Activated naive CD8-positive, alpha-beta T cell treated with anti-CD3 and anti-CD28 coated beads, Interleukin-2, amount 10 ng/mL, durations not matched to agents 7 days and 5 days (primary cell): ENCODE measurements at regions not wholly inside any gene's neighbourhood (a gene's known extent, or its start where the extent isn't known, plus 50 kb on each side); places are given as distances from the start of the nearest gene placed in this dataset.
"Not testable (repeated sequence)": the region's sequence is repeated elsewhere in the genome, so short reads cannot be mapped to it uniquely, and the experiment has no call there.

Experiments used
- ATAC-seq: fragments of 150-1000 bp; cut with Tn5 transposase; one replicate; pipeline ENCODE4 v1.10.0; 2021; ENCODE audit warnings: low read depth, moderate library complexity
- POLR2A ChIA-PET: fragments of 350-600 bp; sonication (Branson Sonifier 250); formaldehyde crosslinking; loops from one replicate; lab custom pipeline; 2021; ENCODE audit warnings: antibody characterized with exemption; lab: Charles Lee
- DNase-seq: peaks from one replicate; pipeline ENCODE4 v3.0.0; 2021
- H3K27ac Mint-ChIP-seq: one replicate; pipeline ENCODE4 v1.8.0; 2022; ENCODE audit warnings: mild to moderate bottlenecking, mixed read lengths
- H3K27me3 Mint-ChIP-seq: one replicate; pipeline ENCODE4 v1.8.0; 2022; ENCODE audit warnings: mild to moderate bottlenecking, moderate library complexity, mixed read lengths
- H3K36me3 Mint-ChIP-seq: one replicate; pipeline ENCODE4 v1.8.0; 2021; ENCODE audit warnings: mild to moderate bottlenecking, mixed read lengths
- H3K4me1 Mint-ChIP-seq: one replicate; pipeline ENCODE4 v1.8.0; 2021; ENCODE audit warnings: mixed read lengths
- H3K4me3 Mint-ChIP-seq: one replicate; pipeline ENCODE4 v1.8.0; 2022; ENCODE audit warnings: mild to moderate bottlenecking, moderate library complexity, mixed read lengths
- H3K9me3 Mint-ChIP-seq: one replicate; pipeline ENCODE4 v1.8.0; 2021; ENCODE audit warnings: mixed read lengths

- Mint-ChIP-seq H3K4me1 (no peaks in the 10 kb centered on the region), H3K4me3 (no peak overlapping the region), H3K36me3 (no peaks in the 10 kb centered on the region), H3K27me3 (no peaks in the 10 kb centered on the region), H3K9me3 (peaks cover 5% of the 10 kb centered on the region), H3K27ac (no peak overlapping the region)
- POLR2A ChIA-PET = no interaction called here
- ATAC-seq = no peak
- no peak for DNase-seq
Measured at GRCh38 chr14:83924259-83924658, 1605.7 kb upstream of the FLRT2 start.

DNA sequence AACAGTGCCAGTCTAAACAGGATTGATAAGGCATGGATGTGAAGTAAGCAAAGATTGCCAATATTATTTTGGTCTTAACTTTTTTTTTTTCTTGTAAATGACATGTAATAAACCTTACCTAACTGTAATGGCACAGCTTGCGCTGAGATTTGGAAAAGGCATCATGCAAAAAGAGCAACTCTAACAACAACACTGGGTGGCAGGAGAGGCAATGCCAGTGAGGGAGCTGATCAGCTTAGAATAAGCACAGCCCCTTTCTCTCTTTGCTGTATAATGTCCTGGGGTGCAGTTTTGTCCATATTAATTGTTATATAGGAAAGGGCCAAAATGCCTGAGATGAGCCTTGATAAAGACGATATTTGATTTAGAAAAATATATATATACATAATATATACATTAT is 1589.7 kb upstream of the FLRT2 start:
- Mint-ChIP-seq H3K27ac (no peak overlapping the region), H3K36me3 (no peaks in the 10 kb centered on the region), H3K4me1 (no peaks in the 10 kb centered on the region), H3K27me3 (no peaks in the 10 kb centered on the region), H3K9me3 (peaks cover 6% of the 10 kb centered on the region), H3K4me3 (no peak overlapping the region)
- no peak for DNase-seq
- POLR2A ChIA-PET = no interaction called here
- ATAC-seq = no peak

DNA sequence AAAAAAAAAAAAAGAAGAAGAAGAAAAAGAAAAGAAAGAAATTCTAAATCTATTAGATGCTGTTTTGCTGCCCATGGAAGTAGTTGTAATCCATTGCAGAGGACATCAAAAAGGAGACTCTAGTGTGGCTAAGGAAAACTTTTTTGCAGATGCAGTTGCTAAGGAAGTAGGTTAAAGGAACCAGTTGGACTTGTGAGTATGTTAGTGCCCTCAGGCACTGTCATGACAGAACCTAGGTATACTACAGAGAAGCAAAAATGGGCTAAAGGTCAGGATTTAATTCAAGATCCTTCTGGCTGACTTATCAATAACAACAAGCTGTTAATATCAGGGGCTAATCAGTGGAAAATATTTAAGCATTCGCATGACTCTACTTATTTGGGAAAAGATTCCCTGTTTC is 1571.6 kb upstream of the FLRT2 start:
- ATAC-seq (no peak), DNase-seq (no peak)
- Mint-ChIP-seq H3K4me1 (no peaks in the 10 kb centered on the region), H3K27me3 (no peaks in the 10 kb centered on the region), H3K27ac (no peak overlapping the region), H3K36me3 (no peaks in the 10 kb centered on the region), H3K4me3 (no peak overlapping the region), H3K9me3 (peaks cover 2% of the 10 kb centered on the region)
- POLR2A ChIA-PET = no interaction called here

DNA sequence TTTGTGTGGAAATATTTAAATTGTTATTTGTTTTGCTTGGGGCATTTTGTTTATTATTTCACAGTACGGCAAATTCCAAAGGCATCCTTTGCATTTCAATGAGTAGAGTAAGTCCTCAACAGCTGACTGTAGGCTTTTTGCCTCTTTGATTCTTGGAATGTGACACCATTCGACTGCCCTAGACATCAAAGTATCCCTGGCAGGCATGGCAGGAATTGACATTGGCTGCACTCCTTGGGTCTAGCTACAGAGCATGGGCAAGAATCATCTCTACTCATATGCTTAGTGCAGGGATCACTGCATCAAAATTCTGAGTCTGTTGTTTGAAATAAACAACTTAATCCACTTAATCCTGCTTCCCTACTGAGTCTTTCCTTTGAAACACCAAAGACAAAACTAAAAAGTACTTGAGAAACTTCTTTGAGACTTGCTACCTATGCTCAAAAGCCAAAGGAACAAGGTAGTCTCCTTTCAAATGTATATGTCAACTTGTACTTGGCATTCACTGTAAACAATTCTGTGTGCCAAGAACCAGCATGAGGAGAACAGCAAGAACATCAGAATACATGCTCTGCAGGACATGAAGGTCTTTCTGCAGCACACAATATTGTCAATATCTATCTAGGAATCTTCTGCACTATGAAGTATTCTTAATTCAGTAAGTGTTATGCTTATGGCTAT is 1569.0 kb upstream of the FLRT2 start:
- Mint-ChIP-seq H3K27ac (no peak overlapping the region), H3K27me3 (no peaks in the 10 kb centered on the region)

GRCh38 chr14:83969998-83970397 is 1559.9 kb upstream of the FLRT2 start:
- Mint-ChIP-seq H3K4me1 (no peaks in the 10 kb centered on the region), H3K36me3 (no peaks in the 10 kb centered on the region), H3K4me3 (no peak overlapping the region), H3K9me3 (peaks cover 5% of the 10 kb centered on the region), H3K27ac (no peak overlapping the region), H3K27me3 (no peaks in the 10 kb centered on the region)
- ATAC-seq (no peak), DNase-seq (no peak)
- POLR2A ChIA-PET = no interaction called here

More for the DNA sequence above, 1569.0 kb upstream of the FLRT2 start:
- POLR2A ChIA-PET = no interaction called here
- no peaks in the 10 kb centered on the region for H3K4me1 Mint-ChIP-seq
- no peak overlapping the region for H3K4me3 Mint-ChIP-seq
- peaks cover 5% of the 10 kb centered on the region for H3K9me3 Mint-ChIP-seq
- H3K36me3 Mint-ChIP-seq = no peaks in the 10 kb centered on the region
- ATAC-seq (no peak), DNase-seq (no peak)

DNA sequence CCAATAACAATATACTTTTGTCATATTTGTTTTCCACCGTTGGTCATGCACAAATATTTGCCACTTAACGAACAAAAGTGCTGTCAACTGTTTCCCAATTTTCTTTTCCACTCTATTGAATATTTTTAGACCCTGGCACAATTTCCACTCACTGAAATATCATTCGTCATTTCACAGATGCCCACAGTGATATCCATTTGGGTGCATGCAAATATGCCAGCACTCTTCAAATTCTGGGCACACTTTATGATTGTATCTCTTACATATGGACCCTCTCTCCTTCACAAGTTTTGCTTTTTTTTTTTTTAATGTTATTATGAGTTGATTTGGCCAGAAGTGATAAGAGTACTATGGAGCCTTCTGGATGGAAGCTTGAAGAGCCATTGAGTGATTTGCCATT is 1557.3 kb upstream of the FLRT2 start:
- POLR2A ChIA-PET = no interaction called here
- DNase-seq (no peak), ATAC-seq (no peak)
- Mint-ChIP-seq H3K27me3 (no peaks in the 10 kb centered on the region), H3K4me1 (no peaks in the 10 kb centered on the region), H3K4me3 (no peak overlapping the region), H3K9me3 (peaks cover 8% of the 10 kb centered on the region), H3K36me3 (no peaks in the 10 kb centered on the region), H3K27ac (no peak overlapping the region)

GRCh38 chr14:83974647-83975163 is 1555.2 kb upstream of the FLRT2 start:
- no peak overlapping the region for H3K4me3 Mint-ChIP-seq
- no peak for DNase-seq
- no peaks in the 10 kb centered on the region for H3K27me3 Mint-ChIP-seq
- H3K27ac Mint-ChIP-seq = no peak overlapping the region
- POLR2A ChIA-PET = no interaction called here
- H3K4me1 Mint-ChIP-seq = no peaks in the 10 kb centered on the region
- H3K9me3 Mint-ChIP-seq = peaks cover 8% of the 10 kb centered on the region
- H3K36me3 Mint-ChIP-seq = no peaks in the 10 kb centered on the region
- no peak for ATAC-seq

GRCh38 chr14:83975435-83975834 is 1554.5 kb upstream of the FLRT2 start:
- H3K27ac Mint-ChIP-seq = no peak overlapping the region
- no peak for ATAC-seq
- no peaks in the 10 kb centered on the region for H3K36me3 Mint-ChIP-seq
- POLR2A ChIA-PET = no interaction called here
- H3K27me3 Mint-ChIP-seq = no peaks in the 10 kb centered on the region
- no peak for DNase-seq
- no peak overlapping the region for H3K4me3 Mint-ChIP-seq
- peaks cover 8% of the 10 kb centered on the region for H3K9me3 Mint-ChIP-seq
- no peaks in the 10 kb centered on the region for H3K4me1 Mint-ChIP-seq

DNA sequence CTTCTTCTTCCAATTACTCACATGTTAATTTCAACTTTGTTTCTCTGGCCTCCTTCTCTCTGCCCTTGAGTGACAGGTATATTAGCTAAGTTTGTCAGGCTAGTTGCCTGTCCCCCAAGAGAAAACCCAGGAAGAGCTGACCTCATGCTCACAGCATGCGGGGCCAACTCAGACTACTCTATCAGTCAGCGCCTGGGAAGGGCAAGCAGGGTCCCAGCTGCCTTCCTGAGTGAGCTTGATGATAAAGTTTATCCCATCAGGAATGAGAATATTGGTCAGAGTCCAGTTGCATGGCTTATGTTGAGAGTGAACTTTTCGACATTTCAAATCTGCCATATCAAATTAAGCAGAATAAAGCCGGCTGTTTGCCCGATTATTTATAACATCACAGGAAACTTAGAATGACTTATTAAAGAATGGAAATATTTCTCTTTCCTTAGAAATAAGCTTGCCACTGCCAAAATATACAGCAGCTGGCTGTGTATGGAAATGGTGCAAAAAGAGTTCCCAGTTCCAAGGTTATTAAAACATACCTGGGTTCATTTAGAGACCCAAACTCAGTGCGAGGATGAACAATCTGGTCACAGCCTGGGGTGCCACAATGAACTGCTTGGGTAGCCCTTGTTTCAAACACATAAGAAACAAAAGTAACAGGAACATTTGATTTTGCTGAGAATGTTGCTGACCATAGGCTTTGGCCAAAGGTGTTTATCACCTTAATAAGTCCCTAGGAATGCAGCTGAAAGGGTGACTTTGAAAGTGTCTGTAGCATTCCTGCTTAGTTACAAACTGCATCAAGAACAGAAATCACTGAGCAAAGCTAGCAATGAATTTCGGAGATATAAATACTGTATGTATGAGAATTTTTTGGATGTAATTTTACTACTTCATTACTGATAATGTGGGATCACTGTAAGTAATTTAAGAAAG is 1553.8 kb upstream of the FLRT2 start:
- Mint-ChIP-seq H3K9me3 (peaks cover 5% of the 10 kb centered on the region), H3K27ac (no peak overlapping the region), H3K4me1 (no peaks in the 10 kb centered on the region), H3K4me3 (no peak overlapping the region), H3K36me3 (no peaks in the 10 kb centered on the region), H3K27me3 (no peaks in the 10 kb centered on the region)
- POLR2A ChIA-PET = no interaction called here
- ATAC-seq (no peak), DNase-seq (no peak)

DNA sequence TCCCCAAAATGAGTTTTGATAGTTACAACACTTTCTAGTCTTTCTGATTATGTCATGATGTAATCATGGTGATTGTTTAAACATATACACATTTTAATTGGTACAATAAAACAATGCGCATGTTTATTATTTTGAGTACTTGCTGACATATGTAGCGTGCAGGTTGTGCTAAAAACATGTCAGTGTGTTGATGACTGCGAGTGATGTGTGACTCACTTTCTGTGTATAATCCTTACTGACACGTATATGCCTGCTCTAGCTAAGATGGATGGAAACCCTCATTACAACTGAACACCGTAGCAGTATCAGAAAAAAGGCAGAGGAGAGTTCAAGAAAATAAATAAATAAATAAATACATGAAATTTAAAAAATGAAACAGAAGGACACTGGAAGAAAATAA is 1552.4 kb upstream of the FLRT2 start:
- H3K27ac Mint-ChIP-seq = no peak overlapping the region
- H3K9me3 Mint-ChIP-seq = peaks cover 5% of the 10 kb centered on the region
- ATAC-seq (no peak), DNase-seq (no peak)
- POLR2A ChIA-PET = no interaction called here
- H3K27me3 Mint-ChIP-seq = no peaks in the 10 kb centered on the region
- no peaks in the 10 kb centered on the region for H3K36me3 Mint-ChIP-seq
- no peak overlapping the region for H3K4me3 Mint-ChIP-seq
- H3K4me1 Mint-ChIP-seq = no peaks in the 10 kb centered on the region

- H3K4me1 Mint-ChIP-seq, DNase-seq: not testable (repeated sequence)
Measured at GRCh38 chr14:83981676-83982258, 1548.2 kb upstream of the FLRT2 start.

GRCh38 chr14:83988275-83988674 is 1541.7 kb upstream of the FLRT2 start:
- H3K27me3 Mint-ChIP-seq = no peaks in the 10 kb centered on the region
- H3K4me3 Mint-ChIP-seq = no peak overlapping the region
- POLR2A ChIA-PET = no interaction called here
- H3K27ac Mint-ChIP-seq = no peak overlapping the region
- ATAC-seq (no peak), DNase-seq (no peak)
- H3K9me3 Mint-ChIP-seq = peaks cover 5% of the 10 kb centered on the region
- no peaks in the 10 kb centered on the region for H3K4me1 Mint-ChIP-seq
- no peaks in the 10 kb centered on the region for H3K36me3 Mint-ChIP-seq

More at GRCh38 chr14:83981676-83982258, 1548.2 kb upstream of the FLRT2 start:
- H3K27ac Mint-ChIP-seq, H3K9me3 Mint-ChIP-seq, H3K36me3 Mint-ChIP-seq, POLR2A ChIA-PET, H3K4me3 Mint-ChIP-seq, H3K27me3 Mint-ChIP-seq, ATAC-seq: not testable (repeated sequence)

GRCh38 chr14:83991666-83992065 is 1538.3 kb upstream of the FLRT2 start:
- Mint-ChIP-seq H3K4me3 (no peak overlapping the region), H3K36me3 (no peaks in the 10 kb centered on the region), H3K27me3 (no peaks in the 10 kb centered on the region), H3K4me1 (no peaks in the 10 kb centered on the region), H3K9me3 (peaks cover 5% of the 10 kb centered on the region), H3K27ac (no peak overlapping the region)
- no peak for ATAC-seq
- no peak for DNase-seq
- POLR2A ChIA-PET = no interaction called here
